ENCODE measurements at regions not wholly inside any gene's neighbourhood (a gene's known extent, or its start where the extent isn't known, plus 50 kb on each side); places are given as distances from the start of the nearest gene placed in this dataset.

- H4K20me1 ChIP-seq (ENCODE audit: insufficient read depth) = no peaks in the 10 kb centered on the region
- no peak overlapping the region for H3K9ac ChIP-seq
- ChIA-PET CTCF (no interaction called here), POLR2A (no interaction called here)
- H3K9me2 ChIP-seq = no peaks in the 10 kb centered on the region
- 75% methylated on average over 5 of the region's 5 CpGs for WGBS (ENCODE audit: low lambda C conversion rate)
- H3K4me2 ChIP-seq = no peak overlapping the region
- H3K4me1 ChIP-seq (ENCODE audit: control insufficient read depth in 1 of 2, insufficient read depth in 2 of 2, low read depth in 1 of 2, low read length in 1 of 2) = no peaks in the 10 kb centered on the region
- TF ChIP-seq USF2 (IDR thresholded peaks at IDR 0.05; ENCODE audit: borderline replicate concordance, low read depth, low read length) (no peak), NRF1 (IDR thresholded peaks at IDR 0.05; ENCODE audit: low read depth, low read length) (no peak), EZH2phosphoT487 (IDR thresholded peaks at IDR 0.05; ENCODE audit: borderline replicate concordance, low read depth) (no peak), RCOR1 (IDR thresholded peaks at IDR 0.05; ENCODE audit: low read length) (no peak)
- H3K27ac ChIP-seq (ENCODE audit: low read depth in 2 of 2, low read length in 1 of 2) = no peak overlapping the region
- no peak overlapping the region for H3K4me3 ChIP-seq (ENCODE audit: low read depth in 2 of 2, low read length in 1 of 2)
- no peaks in the 10 kb centered on the region for H3K27me3 ChIP-seq (ENCODE audit: insufficient read depth)
- H3K36me3 ChIP-seq (replicated peaks in 1 of 2; ENCODE audit: control insufficient read depth in 1 of 2, insufficient read depth in 2 of 2, low read length in 1 of 2) = no peaks in the 10 kb centered on the region
- H2AFZ ChIP-seq (ENCODE audit: low read depth) = no peak overlapping the region
- no peaks in the 10 kb centered on the region for H3F3A ChIP-seq (replicated peaks; ENCODE audit: insufficient read depth)
- no peaks in the 10 kb centered on the region for H3K79me2 ChIP-seq (ENCODE audit: insufficient read depth)
- no peak for DNase-seq
- H3K9me3 ChIP-seq = no peaks in the 10 kb centered on the region
Measured at GRCh38 chr6:105907991-105908390, 178.1 kb upstream of the PRDM1 start.

GRCh38 chr6:105907301-105907700 is 178.8 kb upstream of the PRDM1 start:
- Histone ChIP-seq H3K36me3 (replicated peaks in 1 of 2; ENCODE audit: control insufficient read depth in 1 of 2, insufficient read depth in 2 of 2, low read length in 1 of 2) (no peaks in the 10 kb centered on the region), H2AFZ (ENCODE audit: low read depth) (no peak overlapping the region), H3K4me2 (no peak overlapping the region), H3K79me2 (ENCODE audit: insufficient read depth) (no peaks in the 10 kb centered on the region), H3K9me3 (no peaks in the 10 kb centered on the region), H3K4me3 (ENCODE audit: low read depth in 2 of 2, low read length in 1 of 2) (no peak overlapping the region), H3F3A (replicated peaks; ENCODE audit: insufficient read depth) (no peaks in the 10 kb centered on the region), H3K27me3 (ENCODE audit: insufficient read depth) (no peaks in the 10 kb centered on the region), H3K27ac (ENCODE audit: low read depth in 2 of 2, low read length in 1 of 2) (no peak overlapping the region), H3K4me1 (ENCODE audit: control insufficient read depth in 1 of 2, insufficient read depth in 2 of 2, low read depth in 1 of 2, low read length in 1 of 2) (no peaks in the 10 kb centered on the region), H4K20me1 (ENCODE audit: insufficient read depth) (no peaks in the 10 kb centered on the region), H3K9ac (no peak overlapping the region), H3K9me2 (no peaks in the 10 kb centered on the region)
- WGBS (ENCODE audit: low lambda C conversion rate) = 59% methylated on average over 2 of the region's 2 CpGs
- ChIA-PET POLR2A (no interaction called here), CTCF (no interaction called here)
- DNase-seq = no peak
- TF ChIP-seq JUND (IDR thresholded peaks at IDR 0.05) = no peak
- no peak for TF ChIP-seq SMC3 (IDR thresholded peaks at IDR 0.05; ENCODE audit: low read depth, low read length)
- no peak for TF ChIP-seq FOSL2 (IDR thresholded peaks at IDR 0.05; ENCODE audit: borderline replicate concordance, low read depth)
- TF ChIP-seq ZBTB33 (IDR thresholded peaks at IDR 0.05; ENCODE audit: borderline replicate concordance, low read depth) = no peak
- no peak for TF ChIP-seq CTCF (IDR thresholded peaks at IDR 0.05)
- no peak for TF ChIP-seq MEF2A (IDR thresholded peaks at IDR 0.05; ENCODE audit: borderline replicate concordance, low read depth)
- TF ChIP-seq MAX (IDR thresholded peaks at IDR 0.05; ENCODE audit: low read depth) = no peak
- no peak for TF ChIP-seq RFX5 (IDR thresholded peaks at IDR 0.05; ENCODE audit: low read length)
- no peak for TF ChIP-seq ELF1 (IDR thresholded peaks at IDR 0.05)
- no peak for TF ChIP-seq GATA2 (CRISPR knock-in tag; IDR thresholded peaks at IDR 0.05)
- TF ChIP-seq YY1 (IDR thresholded peaks at IDR 0.05; ENCODE audit: low read depth) = no peak
- TF ChIP-seq RCOR1 (IDR thresholded peaks at IDR 0.05; ENCODE audit: low read length) = no peak
